OCI-LY7 (cell line): ENCODE measurements at regions not wholly inside any gene's neighbourhood (a gene's known extent, or its start where the extent isn't known, plus 50 kb on each side); places are given as distances from the start of the nearest gene placed in this dataset.

Experiments used
- CTCF ChIP-seq: fragments of 200-600 bp; sonication (generic); conservative IDR thresholded peaks from 2 replicates; pipeline ENCODE4 v1.5.1; 2014; ENCODE audit warnings: mild to moderate bottlenecking, antibody characterized with exemption, low read length, moderate library complexity, mixed read lengths
- EZH2phosphoT487 ChIP-seq: fragments of 200-600 bp; sonication (generic); IDR thresholded peaks from 2 replicates; pipeline ENCODE4 v1.6.1; 2018; ENCODE audit warnings: low read depth, borderline replicate concordance, mild to moderate bottlenecking, mixed run types, antibody characterized with exemption, low read length, moderate library complexity, mixed read lengths

- TF ChIP-seq CTCF (peak; percentile 54), EZH2phosphoT487 (no peak)
Observed at GRCh38 chr22:49604732-49605302, 222.9 kb downstream of the BRD1 start.
